ENCODE measurements at regions not wholly inside any gene's neighbourhood (a gene's known extent, or its start where the extent isn't known, plus 50 kb on each side); places are given as distances from the start of the nearest gene placed in this dataset.

GRCh38 chr7:68998136-68998535, 600.1 kb upstream of the AUTS2 start:
- no peaks in the 10 kb centered on the region for H3K36me3 ChIP-seq (ENCODE audit: control insufficient read depth in 5 of 5, insufficient read depth in 5 of 5, low read length in 5 of 5)
- peaks cover 14 to 32% (median 30%) of the 10 kb centered on the region in 5 donors for H3K9me3 ChIP-seq (ENCODE audit: control insufficient read depth in 5 of 5, low read length in 5 of 5)
- no peak overlapping the region for H3K4me3 ChIP-seq (ENCODE audit: low read depth in 1 of 5, low read length in 5 of 5)
- no peak overlapping the region for H3K9ac ChIP-seq (ENCODE audit: low read length in 5 of 5)
- no peaks in the 10 kb centered on the region for H3K27me3 ChIP-seq (ENCODE audit: control insufficient read depth in 5 of 5, insufficient read depth in 4 of 5, low read length in 5 of 5)
- H3K4me1 ChIP-seq (ENCODE audit: control insufficient read depth in 5 of 5, insufficient read depth in 5 of 5, low read length in 5 of 5) = no peaks in the 10 kb centered on the region
- no peak overlapping the region for H3K27ac ChIP-seq (ENCODE audit: low read depth, low read length)

GRCh38 chr7:69002416-69002815, 595.9 kb upstream of the AUTS2 start:
- Histone ChIP-seq H3K9me3 (ENCODE audit: control insufficient read depth in 5 of 5, low read length in 5 of 5) (peaks cover 14 to 32% (median 30%) of the 10 kb centered on the region in 5 donors), H3K4me1 (ENCODE audit: control insufficient read depth in 5 of 5, insufficient read depth in 5 of 5, low read length in 5 of 5) (no peaks in the 10 kb centered on the region), H3K27ac (ENCODE audit: low read depth, low read length) (no peak overlapping the region), H3K27me3 (ENCODE audit: control insufficient read depth in 5 of 5, insufficient read depth in 4 of 5, low read length in 5 of 5) (no peaks in the 10 kb centered on the region), H3K36me3 (ENCODE audit: control insufficient read depth in 5 of 5, insufficient read depth in 5 of 5, low read length in 5 of 5) (no peaks in the 10 kb centered on the region), H3K9ac (ENCODE audit: low read length in 5 of 5) (no peak overlapping the region), H3K4me3 (ENCODE audit: low read depth in 1 of 5, low read length in 5 of 5) (no peak overlapping the region)

- peaks cover 0 to 4% (median 0%) of the 10 kb centered on the region in 5 donors for H3K9me3 ChIP-seq (ENCODE audit: control insufficient read depth in 5 of 5, low read length in 5 of 5)
- no peaks in the 10 kb centered on the region for H3K27me3 ChIP-seq (ENCODE audit: control insufficient read depth in 5 of 5, insufficient read depth in 4 of 5, low read length in 5 of 5)
- no peaks in the 10 kb centered on the region for H3K36me3 ChIP-seq (ENCODE audit: control insufficient read depth in 5 of 5, insufficient read depth in 5 of 5, low read length in 5 of 5)
- H3K27ac ChIP-seq (ENCODE audit: low read depth, low read length) = no peak overlapping the region
- no peaks in the 10 kb centered on the region for H3K4me1 ChIP-seq (ENCODE audit: control insufficient read depth in 5 of 5, insufficient read depth in 5 of 5, low read length in 5 of 5)
- H3K9ac ChIP-seq (ENCODE audit: low read length in 5 of 5) = no peak overlapping the region
- no peak overlapping the region for H3K4me3 ChIP-seq (ENCODE audit: low read depth in 1 of 5, low read length in 5 of 5)
Observed at GRCh38 chr7:69012149-69012548, 586.1 kb upstream of the AUTS2 start.

GRCh38 chr7:69017208-69017607, 581.1 kb upstream of the AUTS2 start:
- H3K27me3 ChIP-seq (ENCODE audit: control insufficient read depth in 5 of 5, insufficient read depth in 4 of 5, low read length in 5 of 5) = no peaks in the 10 kb centered on the region
- H3K27ac ChIP-seq (ENCODE audit: low read depth, low read length) = no peak overlapping the region
- H3K9me3 ChIP-seq (ENCODE audit: control insufficient read depth in 5 of 5, low read length in 5 of 5) = peaks cover 3 to 21% (median 16%) of the 10 kb centered on the region in 5 donors
- H3K4me3 ChIP-seq (ENCODE audit: low read depth in 1 of 5, low read length in 5 of 5) = no peak overlapping the region
- no peaks in the 10 kb centered on the region for H3K36me3 ChIP-seq (ENCODE audit: control insufficient read depth in 5 of 5, insufficient read depth in 5 of 5, low read length in 5 of 5)
- H3K9ac ChIP-seq (ENCODE audit: low read length in 5 of 5) = no peak overlapping the region
- no peaks in the 10 kb centered on the region for H3K4me1 ChIP-seq (ENCODE audit: control insufficient read depth in 5 of 5, insufficient read depth in 5 of 5, low read length in 5 of 5)

GRCh38 chr7:69018200-69018599, 580.1 kb upstream of the AUTS2 start:
- no peak overlapping the region for H3K9ac ChIP-seq (ENCODE audit: low read length in 5 of 5)
- no peaks in the 10 kb centered on the region for H3K27me3 ChIP-seq (ENCODE audit: control insufficient read depth in 5 of 5, insufficient read depth in 4 of 5, low read length in 5 of 5)
- no peaks in the 10 kb centered on the region for H3K36me3 ChIP-seq (ENCODE audit: control insufficient read depth in 5 of 5, insufficient read depth in 5 of 5, low read length in 5 of 5)
- no peak overlapping the region for H3K4me3 ChIP-seq (ENCODE audit: low read depth in 1 of 5, low read length in 5 of 5)
- no peak overlapping the region for H3K27ac ChIP-seq (ENCODE audit: low read depth, low read length)
- H3K9me3 ChIP-seq (ENCODE audit: control insufficient read depth in 5 of 5, low read length in 5 of 5) = peaks cover 3 to 21% (median 16%) of the 10 kb centered on the region in 5 donors
- H3K4me1 ChIP-seq (ENCODE audit: control insufficient read depth in 5 of 5, insufficient read depth in 5 of 5, low read length in 5 of 5) = no peaks in the 10 kb centered on the region

- no peaks in the 10 kb centered on the region for H3K36me3 ChIP-seq (ENCODE audit: control insufficient read depth in 5 of 5, insufficient read depth in 5 of 5, low read length in 5 of 5)
- no peaks in the 10 kb centered on the region for H3K4me1 ChIP-seq (ENCODE audit: control insufficient read depth in 5 of 5, insufficient read depth in 5 of 5, low read length in 5 of 5)
- no peak overlapping the region for H3K27ac ChIP-seq (ENCODE audit: low read depth, low read length)
- H3K27me3 ChIP-seq (ENCODE audit: control insufficient read depth in 5 of 5, insufficient read depth in 4 of 5, low read length in 5 of 5) = no peaks in the 10 kb centered on the region
- H3K9ac ChIP-seq (ENCODE audit: low read length in 5 of 5) = no peak overlapping the region
- peaks cover 3 to 19% (median 16%) of the 10 kb centered on the region in 5 donors for H3K9me3 ChIP-seq (ENCODE audit: control insufficient read depth in 5 of 5, low read length in 5 of 5)
- H3K4me3 ChIP-seq (ENCODE audit: low read depth in 1 of 5, low read length in 5 of 5) = no peak overlapping the region
Observed at GRCh38 chr7:69019437-69019836, 578.8 kb upstream of the AUTS2 start.

GRCh38 chr7:69020536-69020935, 577.7 kb upstream of the AUTS2 start:
- Histone ChIP-seq H3K27ac (ENCODE audit: low read depth, low read length) (no peak overlapping the region), H3K27me3 (ENCODE audit: control insufficient read depth in 5 of 5, insufficient read depth in 4 of 5, low read length in 5 of 5) (no peaks in the 10 kb centered on the region), H3K9me3 (ENCODE audit: control insufficient read depth in 5 of 5, low read length in 5 of 5) (peaks cover 3 to 19% (median 16%) of the 10 kb centered on the region in 5 donors), H3K9ac (ENCODE audit: low read length in 5 of 5) (no peak overlapping the region), H3K4me1 (ENCODE audit: control insufficient read depth in 5 of 5, insufficient read depth in 5 of 5, low read length in 5 of 5) (no peaks in the 10 kb centered on the region), H3K4me3 (ENCODE audit: low read depth in 1 of 5, low read length in 5 of 5) (no peak overlapping the region), H3K36me3 (ENCODE audit: control insufficient read depth in 5 of 5, insufficient read depth in 5 of 5, low read length in 5 of 5) (no peaks in the 10 kb centered on the region)

- Histone ChIP-seq H3K27ac (ENCODE audit: low read depth, low read length) (no peak overlapping the region), H3K27me3 (ENCODE audit: control insufficient read depth in 5 of 5, insufficient read depth in 4 of 5, low read length in 5 of 5) (no peaks in the 10 kb centered on the region), H3K9ac (ENCODE audit: low read length in 5 of 5) (no peak overlapping the region), H3K36me3 (ENCODE audit: control insufficient read depth in 5 of 5, insufficient read depth in 5 of 5, low read length in 5 of 5) (no peaks in the 10 kb centered on the region), H3K9me3 (ENCODE audit: control insufficient read depth in 5 of 5, low read length in 5 of 5) (peaks cover 0 to 3% (median under 1%) of the 10 kb centered on the region in 5 donors), H3K4me1 (ENCODE audit: control insufficient read depth in 5 of 5, insufficient read depth in 5 of 5, low read length in 5 of 5) (no peaks in the 10 kb centered on the region), H3K4me3 (ENCODE audit: low read depth in 1 of 5, low read length in 5 of 5) (no peak overlapping the region)
Observed at GRCh38 chr7:69025249-69025648, 573.0 kb upstream of the AUTS2 start.

GRCh38 chr7:69032848-69033247, 565.4 kb upstream of the AUTS2 start:
- no peak overlapping the region for H3K27ac ChIP-seq (ENCODE audit: low read depth, low read length)
- H3K4me1 ChIP-seq (ENCODE audit: control insufficient read depth in 5 of 5, insufficient read depth in 5 of 5, low read length in 5 of 5) = no peaks in the 10 kb centered on the region
- no peak overlapping the region for H3K4me3 ChIP-seq (ENCODE audit: low read depth in 1 of 5, low read length in 5 of 5)
- H3K9me3 ChIP-seq (ENCODE audit: control insufficient read depth in 5 of 5, low read length in 5 of 5) = no peaks in the 10 kb centered on the region
- no peak overlapping the region for H3K9ac ChIP-seq (ENCODE audit: low read length in 5 of 5)
- no peaks in the 10 kb centered on the region for H3K27me3 ChIP-seq (ENCODE audit: control insufficient read depth in 5 of 5, insufficient read depth in 4 of 5, low read length in 5 of 5)
- no peaks in the 10 kb centered on the region for H3K36me3 ChIP-seq (ENCODE audit: control insufficient read depth in 5 of 5, insufficient read depth in 5 of 5, low read length in 5 of 5)

- no peak overlapping the region for H3K4me3 ChIP-seq (ENCODE audit: low read depth in 1 of 5, low read length in 5 of 5)
- H3K9ac ChIP-seq (ENCODE audit: low read length in 5 of 5) = no peak overlapping the region
- no peaks in the 10 kb centered on the region for H3K27me3 ChIP-seq (ENCODE audit: control insufficient read depth in 5 of 5, insufficient read depth in 4 of 5, low read length in 5 of 5)
- no peak overlapping the region for H3K27ac ChIP-seq (ENCODE audit: low read depth, low read length)
- no peaks in the 10 kb centered on the region for H3K9me3 ChIP-seq (ENCODE audit: control insufficient read depth in 5 of 5, low read length in 5 of 5)
- no peaks in the 10 kb centered on the region for H3K4me1 ChIP-seq (ENCODE audit: control insufficient read depth in 5 of 5, insufficient read depth in 5 of 5, low read length in 5 of 5)
- H3K36me3 ChIP-seq (ENCODE audit: control insufficient read depth in 5 of 5, insufficient read depth in 5 of 5, low read length in 5 of 5) = no peaks in the 10 kb centered on the region
Observed at GRCh38 chr7:69035826-69036225, 562.4 kb upstream of the AUTS2 start.

- no peak overlapping the region for H3K4me3 ChIP-seq (ENCODE audit: low read depth in 1 of 5, low read length in 5 of 5)
- no peaks in the 10 kb centered on the region for H3K4me1 ChIP-seq (ENCODE audit: control insufficient read depth in 5 of 5, insufficient read depth in 5 of 5, low read length in 5 of 5)
- no peaks in the 10 kb centered on the region for H3K9me3 ChIP-seq (ENCODE audit: control insufficient read depth in 5 of 5, low read length in 5 of 5)
- H3K9ac ChIP-seq (ENCODE audit: low read length in 5 of 5) = no peak overlapping the region
- no peaks in the 10 kb centered on the region for H3K36me3 ChIP-seq (ENCODE audit: control insufficient read depth in 5 of 5, insufficient read depth in 5 of 5, low read length in 5 of 5)
- no peak overlapping the region for H3K27ac ChIP-seq (ENCODE audit: low read depth, low read length)
- no peaks in the 10 kb centered on the region for H3K27me3 ChIP-seq (ENCODE audit: control insufficient read depth in 5 of 5, insufficient read depth in 4 of 5, low read length in 5 of 5)
Observed at GRCh38 chr7:69036301-69036700, 562.0 kb upstream of the AUTS2 start.
